ENCODE measurements at regions not wholly inside any gene's neighbourhood (a gene's known extent, or its start where the extent isn't known, plus 50 kb on each side); places are given as distances from the start of the nearest gene placed in this dataset.
"Not testable (repeated sequence)": the region's sequence is repeated elsewhere in the genome, so short reads cannot be mapped to it uniquely, and the experiment has no call there.

GRCh38 chr5:101296477-101296876 is 393.4 kb upstream of the ST8SIA4 start:
- no peak overlapping the region for H3K4me2 ChIP-seq (ENCODE audit: low read length)
- no peaks in the 10 kb centered on the region for H3K79me2 ChIP-seq
- H3K36me3 ChIP-seq (ENCODE audit: control insufficient read depth, insufficient read depth, low read length): no peaks in the 10 kb centered on the region
- no peak overlapping the region for H3K27ac ChIP-seq
- no peaks in the 10 kb centered on the region for H3K4me1 ChIP-seq
- no peak overlapping the region for H3K4me3 ChIP-seq (ENCODE audit: low read depth, low read length)
- H3K9me3 ChIP-seq (ENCODE audit: control insufficient read depth, low read length): no peaks in the 10 kb centered on the region
- TF ChIP-seq CTCF (IDR thresholded peaks at IDR 0.05): no peak
- no peaks in the 10 kb centered on the region for H3K27me3 ChIP-seq (ENCODE audit: control insufficient read depth, insufficient read depth, low read length)
- no peak overlapping the region for H3K9ac ChIP-seq
- H2AFZ ChIP-seq: no peak overlapping the region

GRCh38 chr5:101292199-101292598 is 389.1 kb upstream of the ST8SIA4 start:
- H3K4me1 ChIP-seq: no peaks in the 10 kb centered on the region
- TF ChIP-seq CTCF (IDR thresholded peaks at IDR 0.05): no peak
- H3K4me3 ChIP-seq (ENCODE audit: low read depth, low read length): no peak overlapping the region
- H3K79me2 ChIP-seq: no peaks in the 10 kb centered on the region
- no peak overlapping the region for H3K9ac ChIP-seq
- no peak overlapping the region for H3K4me2 ChIP-seq (ENCODE audit: low read length)
- H3K36me3 ChIP-seq (ENCODE audit: control insufficient read depth, insufficient read depth, low read length): no peaks in the 10 kb centered on the region
- H3K27me3 ChIP-seq (ENCODE audit: control insufficient read depth, insufficient read depth, low read length): no peaks in the 10 kb centered on the region
- H3K27ac ChIP-seq: no peak overlapping the region
- H2AFZ ChIP-seq: no peak overlapping the region
- H3K9me3 ChIP-seq (ENCODE audit: control insufficient read depth, low read length): no peaks in the 10 kb centered on the region

GRCh38 chr5:101290761-101291160 is 387.7 kb upstream of the ST8SIA4 start:
- H3K4me1 ChIP-seq; H3K79me2 ChIP-seq; H3K36me3 ChIP-seq (ENCODE audit: control insufficient read depth, insufficient read depth, low read length); H3K27ac ChIP-seq; H3K27me3 ChIP-seq (ENCODE audit: control insufficient read depth, insufficient read depth, low read length); H3K4me2 ChIP-seq (ENCODE audit: low read length); H3K4me3 ChIP-seq (ENCODE audit: low read depth, low read length); H2AFZ ChIP-seq; H3K9ac ChIP-seq; H3K9me3 ChIP-seq (ENCODE audit: control insufficient read depth, low read length): not testable (repeated sequence)

GRCh38 chr5:101288633-101289032 is 385.6 kb upstream of the ST8SIA4 start:
- Histone ChIP-seq H3K36me3 (ENCODE audit: control insufficient read depth, insufficient read depth, low read length) (no peaks in the 10 kb centered on the region), H3K4me3 (ENCODE audit: low read depth, low read length) (no peak overlapping the region), H3K79me2 (no peaks in the 10 kb centered on the region), H3K27ac (no peak overlapping the region), H3K4me1 (no peaks in the 10 kb centered on the region), H3K4me2 (ENCODE audit: low read length) (no peak overlapping the region), H3K9ac (no peak overlapping the region), H2AFZ (no peak overlapping the region), H3K27me3 (ENCODE audit: control insufficient read depth, insufficient read depth, low read length) (no peaks in the 10 kb centered on the region), H3K9me3 (ENCODE audit: control insufficient read depth, low read length) (no peaks in the 10 kb centered on the region)
- TF ChIP-seq CTCF (IDR thresholded peaks at IDR 0.05): no peak

- no peaks in the 10 kb centered on the region for H3K27me3 ChIP-seq (ENCODE audit: control insufficient read depth, insufficient read depth, low read length)
- H2AFZ ChIP-seq: no peak overlapping the region
- no peak for TF ChIP-seq CTCF (IDR thresholded peaks at IDR 0.05)
- H3K36me3 ChIP-seq (ENCODE audit: control insufficient read depth, insufficient read depth, low read length): no peaks in the 10 kb centered on the region
- no peak overlapping the region for H3K9ac ChIP-seq
- no peak overlapping the region for H3K4me3 ChIP-seq (ENCODE audit: low read depth, low read length)
- no peaks in the 10 kb centered on the region for H3K4me1 ChIP-seq
- H3K4me2 ChIP-seq (ENCODE audit: low read length): no peak overlapping the region
- no peaks in the 10 kb centered on the region for H3K9me3 ChIP-seq (ENCODE audit: control insufficient read depth, low read length)
- no peak overlapping the region for H3K27ac ChIP-seq
- no peaks in the 10 kb centered on the region for H3K79me2 ChIP-seq
Measured at GRCh38 chr5:101284736-101285375, 381.8 kb upstream of the ST8SIA4 start.

GRCh38 chr5:101283938-101284337 is 380.9 kb upstream of the ST8SIA4 start:
- not testable (repeated sequence) for H3K4me1 ChIP-seq; H3K79me2 ChIP-seq; H3K9me3 ChIP-seq (ENCODE audit: control insufficient read depth, low read length); H2AFZ ChIP-seq; H3K27ac ChIP-seq; H3K4me3 ChIP-seq (ENCODE audit: low read depth, low read length); H3K9ac ChIP-seq; H3K4me2 ChIP-seq (ENCODE audit: low read length); H3K36me3 ChIP-seq (ENCODE audit: control insufficient read depth, insufficient read depth, low read length); H3K27me3 ChIP-seq (ENCODE audit: control insufficient read depth, insufficient read depth, low read length)
